Fibroblast of lung (primary cell): ENCODE measurements at regions not wholly inside any gene's neighbourhood (a gene's known extent, or its start where the extent isn't known, plus 50 kb on each side); places are given as distances from the start of the nearest gene placed in this dataset.

ENCODE experiments used
- DNase-seq, 2 donors: peaks; one replicate each; pipeline versions ENCODE4 v3.0.0 to v3.0.0-alpha.2; 2010; ENCODE audit warnings: low read depth in 2 of 2
- H2AFZ ChIP-seq: 2 replicates; pipeline ENCODE4 v1.5.1; 2012; ENCODE audit warnings: low read length, control low read depth, inconsistent platforms
- H3K27ac ChIP-seq: 2 replicates; pipeline ENCODE4 v1.5.1; 2011; ENCODE audit warnings: low read length, control low read depth; ENCODE audit not compliant: insufficient read depth
- H3K27me3 ChIP-seq: 2 replicates; pipeline ENCODE4 v1.5.1; 2011; ENCODE audit warnings: mild to moderate bottlenecking, low read length; ENCODE audit not compliant: control insufficient read depth, insufficient read depth
- H3K36me3 ChIP-seq: 2 replicates; pipeline ENCODE4 v1.5.1; 2011; ENCODE audit warnings: low read length; ENCODE audit not compliant: control insufficient read depth, insufficient read depth
- H3K4me1 ChIP-seq: 2 replicates; pipeline ENCODE4 v1.5.1; 2011; ENCODE audit warnings: low read length; ENCODE audit not compliant: control insufficient read depth, insufficient read depth; ENCODE audit errors: extremely low read depth
- H3K4me2 ChIP-seq: 2 replicates; pipeline ENCODE4 v1.5.1; 2011; ENCODE audit warnings: low read length, control low read depth; ENCODE audit not compliant: insufficient read depth; ENCODE audit errors: extremely low read depth
- H3K4me3 ChIP-seq, 4 experiments: fragments of 200-600 bp in 1 of 4; sonication (generic) in 1 of 4; replicated peaks in 1 of 4; 2 replicates each; pipeline ENCODE4 v1.5.1; 2011 to 2016; ENCODE audit warnings: low read length in 4 of 4, low read depth in 3 of 4, mild to moderate bottlenecking in 3 of 4, control low read depth in 2 of 4, inconsistent platforms in 1 of 4, mixed read lengths in 1 of 4; ENCODE audit not compliant: insufficient read depth in 1 of 4; ENCODE audit errors: control extremely low read depth in 1 of 4
- H3K79me2 ChIP-seq: 2 replicates; pipeline ENCODE4 v1.5.1; 2012; ENCODE audit warnings: mild to moderate bottlenecking, low read length, inconsistent platforms; ENCODE audit not compliant: control insufficient read depth, insufficient read depth
- H3K9ac ChIP-seq: 2 replicates; pipeline ENCODE4 v1.5.1; 2011; ENCODE audit warnings: mild to moderate bottlenecking, low read length, control low read depth; ENCODE audit not compliant: insufficient read depth
- H3K9me3 ChIP-seq: 2 replicates; pipeline ENCODE4 v1.5.1; 2012; ENCODE audit warnings: low read depth, low read length; ENCODE audit not compliant: control insufficient read depth, insufficient read depth
- H4K20me1 ChIP-seq: 2 replicates; pipeline ENCODE4 v1.5.1; 2011; ENCODE audit warnings: low read length; ENCODE audit not compliant: control insufficient read depth, insufficient read depth; ENCODE audit errors: extremely low read depth
- CTCF ChIP-seq, 2 donors: IDR thresholded peaks in 1 of 2; conservative IDR thresholded peaks in 1 of 2; 1 replicate in 1 of 2; 2 replicates in 1 of 2; pipeline ENCODE4 v1.5.1; 2011 to 2012; ENCODE audit warnings: low read length in 2 of 2, control low read depth in 1 of 2, inconsistent platforms in 1 of 2, low read depth in 1 of 2, mild to moderate bottlenecking in 1 of 2
- EZH2 ChIP-seq: IDR thresholded peaks from 2 replicates; pipeline ENCODE4 v1.5.1; 2012; ENCODE audit warnings: low read length, control low read depth, mild to moderate bottlenecking; ENCODE audit errors: missing control alignments

GRCh38 chr22:48453171-48453570, 1374.5 kb downstream of the BRD1 start:
- Histone ChIP-seq H3K27ac (no peak overlapping the region), H3K9me3 (no peaks in the 10 kb centered on the region), H3K9ac (no peak overlapping the region), H3K79me2 (no peaks in the 10 kb centered on the region), H2AFZ (no peak overlapping the region), H4K20me1 (no peaks in the 10 kb centered on the region), H3K27me3 (no peaks in the 10 kb centered on the region), H3K4me3 (no peak overlapping the region), H3K4me1 (no peaks in the 10 kb centered on the region), H3K36me3 (no peaks in the 10 kb centered on the region), H3K4me2 (no peak overlapping the region)
- TF ChIP-seq CTCF (conservative IDR thresholded peaks at IDR 0.05 in 1 of 2, IDR thresholded peaks at IDR 0.05 in 1 of 2; ENCODE audit: low read depth in 1 of 2, low read length in 2 of 2) (no peak), EZH2 (no peak)
- DNase-seq, result no peak

GRCh38 chr22:48452766-48453165, 1374.9 kb downstream of the BRD1 start:
- H3K27me3 ChIP-seq, result no peaks in the 10 kb centered on the region
- TF ChIP-seq EZH2, result no peak
- TF ChIP-seq CTCF (conservative IDR thresholded peaks at IDR 0.05 in 1 of 2, IDR thresholded peaks at IDR 0.05 in 1 of 2; ENCODE audit: low read depth in 1 of 2, low read length in 2 of 2), result no peak
- no peak overlapping the region for H3K4me2 ChIP-seq
- no peaks in the 10 kb centered on the region for H3K36me3 ChIP-seq
- no peak overlapping the region for H3K9ac ChIP-seq
- H3K4me3 ChIP-seq, result no peak overlapping the region
- H4K20me1 ChIP-seq, result no peaks in the 10 kb centered on the region
- H3K79me2 ChIP-seq, result no peaks in the 10 kb centered on the region
- H3K27ac ChIP-seq, result no peak overlapping the region
- H3K9me3 ChIP-seq, result no peaks in the 10 kb centered on the region
- no peaks in the 10 kb centered on the region for H3K4me1 ChIP-seq
- H2AFZ ChIP-seq, result no peak overlapping the region
- no peak for DNase-seq

GRCh38 chr22:48451891-48452290, 1375.8 kb downstream of the BRD1 start:
- Histone ChIP-seq H2AFZ (no peak overlapping the region), H3K4me3 (no peak overlapping the region), H3K79me2 (no peaks in the 10 kb centered on the region), H3K9ac (no peak overlapping the region), H3K27me3 (no peaks in the 10 kb centered on the region), H3K9me3 (no peaks in the 10 kb centered on the region), H4K20me1 (no peaks in the 10 kb centered on the region), H3K36me3 (no peaks in the 10 kb centered on the region), H3K4me1 (no peaks in the 10 kb centered on the region), H3K4me2 (no peak overlapping the region), H3K27ac (no peak overlapping the region)
- TF ChIP-seq EZH2 (no peak), CTCF (conservative IDR thresholded peaks at IDR 0.05 in 1 of 2, IDR thresholded peaks at IDR 0.05 in 1 of 2; ENCODE audit: low read depth in 1 of 2, low read length in 2 of 2) (no peak)
- no peak for DNase-seq
